Activated CD4-positive, alpha-beta memory T cell treated with anti-CD3 and anti-CD28 coated beads, Interleukin-2, amount 10 ng/mL, durations not matched to agents 7 days and 5 days (primary cell): ENCODE measurements at regions not wholly inside any gene's neighbourhood (a gene's known extent, or its start where the extent isn't known, plus 50 kb on each side); places are given as distances from the start of the nearest gene placed in this dataset.

ENCODE experiments used
- CTCF ChIA-PET: fragments of 350-600 bp; sonication (Branson Sonifier 250); formaldehyde crosslinking; loops from one replicate; lab custom pipeline; 2021; ENCODE audit warnings: antibody characterized with exemption, inconsistent platforms; lab: Charles Lee
- POLR2A ChIA-PET: fragments of 350-600 bp; sonication (Branson Sonifier 250); formaldehyde crosslinking; loops from one replicate; lab custom pipeline; 2021; ENCODE audit warnings: antibody characterized with exemption; lab: Charles Lee
- DNase-seq: peaks from one replicate; pipeline ENCODE4 v3.0.0-alpha.2; 2020
- H3K27ac Mint-ChIP-seq: one replicate; pipeline ENCODE4 v1.8.0; 2021; ENCODE audit warnings: mild to moderate bottlenecking, mixed read lengths
- H3K27me3 Mint-ChIP-seq: one replicate; pipeline ENCODE4 v1.8.0; 2021; ENCODE audit warnings: mixed read lengths
- H3K36me3 Mint-ChIP-seq: one replicate; pipeline ENCODE4 v1.8.0; 2021; ENCODE audit warnings: low read depth, mixed read lengths
- H3K4me1 Mint-ChIP-seq: one replicate; pipeline ENCODE4 v1.8.0; 2021; ENCODE audit warnings: mixed read lengths
- H3K4me3 Mint-ChIP-seq: one replicate; pipeline ENCODE4 v1.8.0; 2021; ENCODE audit warnings: mild to moderate bottlenecking, mixed read lengths
- H3K9me3 Mint-ChIP-seq: one replicate; pipeline ENCODE4 v1.8.0; 2021; ENCODE audit warnings: mixed read lengths

DNA sequence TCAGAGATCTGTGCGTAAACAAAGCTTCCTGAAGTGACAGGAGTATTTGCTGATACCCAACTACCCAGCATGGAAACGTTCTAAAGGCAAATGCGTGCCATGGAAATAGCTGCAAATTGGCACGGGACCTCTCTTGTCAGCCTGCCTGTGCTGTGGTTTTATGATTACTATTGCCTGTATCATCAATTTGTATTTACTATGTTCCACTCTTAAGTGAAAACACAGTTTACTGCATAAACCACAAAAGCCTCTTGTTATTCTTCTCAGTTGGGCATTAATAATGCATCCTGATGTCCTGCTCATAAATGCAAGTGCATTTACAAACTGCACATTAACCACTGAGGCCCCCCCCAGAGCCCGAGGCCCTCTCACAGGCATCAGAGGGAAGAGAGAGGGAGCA lies 196.6 kb upstream of the SLC35G4 start:
- Mint-ChIP-seq H3K27ac (no peak overlapping the region), H3K4me1 (no peaks in the 10 kb centered on the region), H3K27me3 (peaks cover 1% of the 10 kb centered on the region), H3K36me3 (no peaks in the 10 kb centered on the region), H3K9me3 (no peaks in the 10 kb centered on the region), H3K4me3 (no peak overlapping the region)
- CTCF ChIA-PET: no interaction called here
- no peak for DNase-seq
- POLR2A ChIA-PET: no interaction called here

DNA sequence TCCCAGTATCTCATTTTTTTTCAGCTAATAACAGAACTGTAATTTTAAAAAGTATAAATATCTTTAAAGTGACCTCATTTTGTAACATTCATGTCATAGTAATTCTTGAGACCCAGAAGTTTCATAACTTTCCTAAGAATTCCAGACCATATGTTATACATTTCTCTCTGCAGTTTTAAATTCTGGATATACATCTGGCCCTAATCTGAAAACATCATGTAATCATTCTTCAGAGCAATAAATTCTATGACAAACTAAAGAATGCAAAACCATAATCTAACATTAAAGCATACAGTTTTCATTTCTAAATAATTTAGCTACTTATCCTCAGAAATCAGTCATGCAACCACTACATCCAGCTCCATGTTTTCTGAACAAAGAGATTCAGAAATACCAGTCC lies 198.3 kb upstream of the SLC35G4 start:
- Mint-ChIP-seq H3K36me3 (no peaks in the 10 kb centered on the region), H3K9me3 (no peaks in the 10 kb centered on the region), H3K27me3 (peaks cover 1% of the 10 kb centered on the region), H3K4me3 (no peak overlapping the region), H3K4me1 (no peaks in the 10 kb centered on the region), H3K27ac (no peak overlapping the region)
- no peak for DNase-seq
- CTCF ChIA-PET: no interaction called here
- POLR2A ChIA-PET: no interaction called here

DNA sequence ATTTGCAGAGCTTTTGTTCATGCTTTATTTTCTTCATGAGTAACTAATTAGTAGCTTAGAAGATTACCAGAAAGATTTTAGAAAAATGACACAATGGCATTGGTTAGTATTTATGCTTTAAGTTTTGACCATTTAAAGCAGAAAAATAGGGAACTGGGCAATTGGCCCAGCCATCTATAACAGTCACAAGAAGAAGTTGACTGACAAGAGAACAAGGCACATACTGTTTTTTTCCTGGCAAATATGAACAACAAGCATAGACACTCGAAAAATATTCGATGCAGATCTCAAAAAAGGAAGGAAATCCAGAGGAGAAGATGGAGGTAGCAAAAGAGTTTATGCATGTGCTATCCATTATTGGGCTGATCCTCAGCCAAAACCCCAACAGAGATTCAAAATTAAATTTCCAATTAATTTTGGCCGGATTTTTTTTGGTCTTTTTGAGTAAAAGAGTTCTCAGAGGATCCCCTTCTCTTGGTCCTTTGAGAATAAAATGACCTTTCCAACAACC lies 200.8 kb upstream of the SLC35G4 start:
- CTCF ChIA-PET: no interaction called here
- Mint-ChIP-seq H3K36me3 (no peaks in the 10 kb centered on the region), H3K27me3 (peaks cover 1% of the 10 kb centered on the region), H3K27ac (no peak overlapping the region), H3K4me1 (no peaks in the 10 kb centered on the region), H3K9me3 (no peaks in the 10 kb centered on the region), H3K4me3 (no peak overlapping the region)
- DNase-seq: no peak
- POLR2A ChIA-PET: interaction anchor here (1.3 kb wide), 1 partner anchor 12 kb away, joined by 4 read pairs; no protein-coding TSS in a partner anchor

DNA sequence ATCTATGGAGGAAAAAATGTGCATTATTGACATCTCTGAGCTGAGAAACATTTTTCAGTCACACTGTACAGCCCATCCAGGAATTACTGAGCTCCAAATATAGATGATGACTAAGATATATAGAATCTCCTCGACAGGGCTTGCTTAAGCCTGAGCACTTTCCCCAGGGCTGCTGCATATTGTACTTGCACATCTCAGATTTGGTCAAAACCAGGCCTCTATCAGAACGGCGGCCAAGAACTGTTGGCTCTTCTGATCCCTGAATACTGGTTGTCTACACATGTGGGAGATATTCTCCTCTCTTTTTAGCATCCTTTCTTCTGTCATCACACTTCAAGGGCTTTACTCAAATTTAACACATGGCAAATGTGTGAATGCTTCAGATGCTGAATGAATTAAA lies 201.5 kb upstream of the SLC35G4 start:
- Mint-ChIP-seq H3K27me3 (peaks cover 1% of the 10 kb centered on the region), H3K36me3 (no peaks in the 10 kb centered on the region), H3K4me1 (no peaks in the 10 kb centered on the region), H3K27ac (no peak overlapping the region), H3K4me3 (no peak overlapping the region), H3K9me3 (no peaks in the 10 kb centered on the region)
- ChIA-PET POLR2A (interaction anchor here (1.3 kb wide), 1 partner anchor 13 kb away, joined by 4 read pairs; no protein-coding TSS in a partner anchor), CTCF (no interaction called here)
- no peak for DNase-seq

DNA sequence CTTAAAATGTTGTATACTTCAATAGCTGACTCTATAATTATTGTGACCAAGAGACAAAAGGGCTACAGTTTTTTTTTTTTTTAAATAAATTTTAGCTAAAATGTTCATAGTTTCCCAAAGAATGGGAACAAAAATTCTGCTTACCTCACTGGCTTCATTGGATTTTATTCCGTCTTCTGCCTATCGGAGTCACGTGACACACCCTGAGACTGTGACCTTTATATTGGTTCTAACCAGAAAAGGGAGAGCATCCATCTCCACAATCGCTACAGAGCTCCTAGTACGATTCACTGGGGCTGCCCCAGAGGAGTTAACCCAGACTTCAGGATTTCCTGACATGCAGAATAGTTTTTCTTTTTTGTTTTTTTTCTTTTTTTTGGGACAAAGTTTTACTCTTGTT lies 203.6 kb upstream of the SLC35G4 start:
- H3K4me1 Mint-ChIP-seq: no peaks in the 10 kb centered on the region

DNA sequence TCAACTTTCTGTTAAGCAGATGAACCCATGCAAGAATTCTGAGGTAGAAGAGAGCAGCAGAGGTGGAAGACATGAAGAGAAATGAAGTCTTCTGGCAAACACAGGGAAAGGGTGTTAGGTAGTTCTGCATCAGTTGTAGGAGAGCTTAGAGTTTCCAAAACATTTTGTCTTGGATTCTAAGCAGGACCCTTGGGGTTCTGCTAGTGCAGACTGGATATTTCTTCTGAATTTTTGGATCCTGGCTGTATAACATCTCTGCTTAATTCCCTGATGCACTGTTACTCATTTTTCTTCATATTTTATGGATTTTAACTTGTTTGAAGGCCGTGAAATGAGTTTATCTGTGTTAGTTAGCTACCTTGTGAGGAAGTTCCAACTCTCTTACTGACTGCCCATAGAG lies 208.7 kb upstream of the SLC35G4 start:
- ChIA-PET POLR2A (no interaction called here), CTCF (no interaction called here)
- no peak for DNase-seq
- no peaks in the 10 kb centered on the region for H3K9me3 Mint-ChIP-seq
- no peaks in the 10 kb centered on the region for H3K4me1 Mint-ChIP-seq
- no peaks in the 10 kb centered on the region for H3K36me3 Mint-ChIP-seq
- no peak overlapping the region for H3K27ac Mint-ChIP-seq
- H3K27me3 Mint-ChIP-seq: peaks cover 2% of the 10 kb centered on the region
- H3K4me3 Mint-ChIP-seq: no peak overlapping the region

More for the DNA sequence above, 203.6 kb upstream of the SLC35G4 start:
- ChIA-PET CTCF (no interaction called here), POLR2A (no interaction called here)
- no peak overlapping the region for H3K27ac Mint-ChIP-seq
- no peaks in the 10 kb centered on the region for H3K36me3 Mint-ChIP-seq
- no peaks in the 10 kb centered on the region for H3K27me3 Mint-ChIP-seq
- DNase-seq: no peak
- H3K4me3 Mint-ChIP-seq: no peak overlapping the region
- no peaks in the 10 kb centered on the region for H3K9me3 Mint-ChIP-seq

DNA sequence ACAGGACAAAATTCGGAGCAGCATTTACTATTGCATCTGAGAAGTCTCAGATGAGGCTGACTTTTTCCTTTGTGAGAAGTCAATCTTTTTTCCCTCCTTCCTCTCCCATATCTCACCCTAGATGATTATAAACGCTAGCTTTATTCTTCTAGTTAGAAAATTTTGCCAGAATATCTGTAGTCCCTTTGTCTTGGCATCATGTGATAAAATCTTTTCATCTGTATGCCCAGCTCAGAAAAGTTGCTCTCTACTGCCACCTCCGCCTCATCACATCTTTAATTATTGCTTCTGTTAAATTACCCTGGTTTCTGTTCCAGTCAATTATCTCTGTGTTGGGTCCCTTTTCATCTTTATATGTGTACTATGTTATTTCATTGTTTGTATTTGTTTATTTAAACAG lies 210.8 kb upstream of the SLC35G4 start:
- Mint-ChIP-seq H3K9me3 (no peaks in the 10 kb centered on the region), H3K4me1 (no peaks in the 10 kb centered on the region), H3K27me3 (peaks cover 4% of the 10 kb centered on the region), H3K36me3 (no peaks in the 10 kb centered on the region), H3K27ac (no peak overlapping the region), H3K4me3 (no peak overlapping the region)
- no peak for DNase-seq
- CTCF ChIA-PET: no interaction called here
- POLR2A ChIA-PET: no interaction called here

DNA sequence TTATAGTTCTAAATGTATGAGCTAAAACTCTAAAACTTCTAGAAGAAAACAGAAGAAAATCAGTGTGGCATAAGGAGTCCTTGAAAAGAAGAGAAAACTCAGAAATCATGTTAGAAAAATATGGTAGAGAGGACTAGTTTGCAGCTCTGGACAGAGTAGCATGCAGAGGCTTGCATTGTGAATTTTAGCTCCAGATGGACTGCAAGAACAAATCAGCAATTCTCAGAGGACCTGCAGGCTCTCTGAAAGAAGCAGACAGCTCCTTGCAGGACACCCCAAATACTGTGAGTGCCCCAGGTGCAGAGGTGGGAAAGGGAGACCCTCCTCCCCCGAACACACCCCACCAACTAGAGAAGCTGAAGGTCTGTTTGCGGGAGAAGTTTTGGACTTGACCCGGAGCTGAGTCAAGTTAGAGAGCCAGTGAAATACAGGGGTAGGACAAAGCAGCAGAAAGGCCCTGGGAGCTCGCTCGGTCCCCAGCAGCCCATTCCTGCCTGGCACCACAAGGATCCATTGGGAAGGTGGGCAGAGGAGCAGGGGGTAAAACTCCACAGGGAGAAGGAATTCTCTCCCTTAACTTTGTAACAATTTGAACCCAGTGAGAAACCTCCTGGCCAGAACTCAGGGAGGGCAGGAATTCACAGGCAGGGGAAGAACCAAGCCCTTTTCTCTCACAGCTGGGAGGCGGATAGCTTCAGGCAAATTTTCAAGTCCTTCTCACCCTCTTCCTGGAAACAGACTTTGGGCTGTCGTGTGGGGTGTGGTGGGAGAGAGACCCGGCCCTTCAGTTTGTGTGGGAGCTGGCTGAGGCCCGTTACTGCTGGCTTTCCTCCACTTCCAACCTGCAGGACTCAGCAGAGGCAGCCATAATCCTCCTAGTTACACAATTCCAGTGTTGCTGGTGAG lies 216.2 kb upstream of the SLC35G4 start:
- ChIA-PET CTCF (no interaction called here), POLR2A (no interaction called here)
- H3K27ac Mint-ChIP-seq: no peak overlapping the region
- peaks cover 3% of the 10 kb centered on the region for H3K27me3 Mint-ChIP-seq
- DNase-seq: no peak
- H3K36me3 Mint-ChIP-seq: no peaks in the 10 kb centered on the region
- H3K9me3 Mint-ChIP-seq: no peaks in the 10 kb centered on the region
- no peak overlapping the region for H3K4me3 Mint-ChIP-seq
- H3K4me1 Mint-ChIP-seq: no peaks in the 10 kb centered on the region

DNA sequence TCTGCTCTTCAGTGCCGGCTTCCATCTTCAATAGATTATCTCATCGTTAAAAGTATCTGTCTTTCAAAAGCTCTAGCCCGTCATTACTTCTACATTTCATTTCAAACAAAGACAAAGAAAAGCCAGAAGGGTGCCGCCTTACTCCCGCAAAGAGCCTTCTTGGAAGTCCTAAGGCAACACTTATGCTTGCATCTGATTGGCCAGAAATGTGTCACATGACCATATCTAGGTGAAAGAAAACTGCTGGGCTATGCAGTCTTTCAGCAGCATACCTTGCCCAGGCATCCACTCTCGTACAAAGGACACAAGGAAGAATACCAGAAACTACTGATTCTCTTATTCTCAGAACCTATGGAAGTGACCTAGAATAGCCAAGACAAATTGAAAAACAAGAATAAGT lies 217.1 kb upstream of the SLC35G4 start:
- Mint-ChIP-seq H3K4me1 (no peaks in the 10 kb centered on the region), H3K4me3 (no peak overlapping the region), H3K27me3 (peaks cover 3% of the 10 kb centered on the region), H3K36me3 (no peaks in the 10 kb centered on the region), H3K27ac (no peak overlapping the region), H3K9me3 (no peaks in the 10 kb centered on the region)
- no peak for DNase-seq
- CTCF ChIA-PET: no interaction called here
- POLR2A ChIA-PET: no interaction called here

DNA sequence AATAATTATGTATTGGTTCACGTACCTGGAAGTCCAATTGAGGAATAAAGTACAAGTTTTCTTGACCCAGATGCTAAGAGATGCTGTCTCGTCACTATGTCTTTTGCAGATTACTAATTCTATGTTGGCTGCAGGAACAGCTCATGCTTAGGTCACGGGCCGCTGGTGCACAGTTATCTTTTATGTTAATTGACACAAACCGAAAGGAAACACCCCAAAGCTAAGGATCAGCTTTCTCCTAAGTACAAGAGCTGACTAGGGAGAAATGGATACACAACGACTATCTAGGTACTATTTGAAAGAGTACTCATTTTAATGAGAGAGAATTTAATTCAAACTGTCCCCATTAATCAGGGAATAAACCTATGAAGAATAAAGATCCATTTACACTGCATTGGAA lies 217.7 kb upstream of the SLC35G4 start:
- no peak for DNase-seq
- no peak overlapping the region for H3K4me3 Mint-ChIP-seq
- ChIA-PET CTCF (no interaction called here), POLR2A (no interaction called here)
- no peaks in the 10 kb centered on the region for H3K4me1 Mint-ChIP-seq
- H3K36me3 Mint-ChIP-seq: no peaks in the 10 kb centered on the region
- no peaks in the 10 kb centered on the region for H3K9me3 Mint-ChIP-seq
- H3K27ac Mint-ChIP-seq: no peak overlapping the region
- peaks cover 3% of the 10 kb centered on the region for H3K27me3 Mint-ChIP-seq

DNA sequence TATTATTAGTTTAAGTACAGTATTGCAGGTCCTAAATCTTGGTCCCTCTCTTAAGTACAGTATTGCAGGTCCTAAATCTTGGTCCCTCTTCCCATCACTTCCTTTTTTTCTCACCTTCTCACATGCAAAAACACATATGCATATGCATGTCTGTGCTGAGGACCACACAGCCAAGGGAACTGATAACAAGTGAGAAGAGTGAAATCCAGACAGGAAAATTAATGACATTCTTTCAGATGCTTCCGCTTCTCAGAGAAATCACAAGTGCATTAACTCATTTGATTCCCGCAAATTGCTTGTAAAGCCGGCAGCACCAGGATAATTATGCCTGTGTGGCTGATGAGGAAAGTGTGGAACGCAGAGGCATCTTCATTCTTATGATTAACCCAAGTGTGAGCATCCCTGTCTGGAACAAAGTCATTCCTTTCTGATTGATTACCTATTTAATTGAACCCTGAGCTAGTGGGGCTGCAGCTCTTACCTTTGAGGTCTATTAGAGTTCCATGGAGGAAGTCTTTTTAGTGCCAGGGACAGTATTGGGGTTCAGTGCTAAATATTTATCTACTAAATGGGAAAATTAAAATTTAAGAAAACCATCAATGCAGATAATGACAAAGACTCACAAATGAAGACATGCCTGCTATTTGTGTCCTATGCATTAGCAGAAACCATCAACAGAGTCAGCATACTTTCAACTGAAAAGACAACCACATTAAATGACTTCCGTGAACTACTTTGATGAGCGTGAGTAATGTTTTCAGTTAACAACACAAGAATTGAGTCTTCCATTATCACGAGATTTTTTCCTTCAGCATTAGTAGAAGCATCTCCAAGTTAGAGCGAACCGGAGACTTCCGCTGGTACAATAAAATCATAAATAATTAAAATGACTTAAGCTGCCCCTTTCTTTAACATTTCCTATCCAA lies 220.4 kb upstream of the SLC35G4 start:
- H3K27me3 Mint-ChIP-seq: no peaks in the 10 kb centered on the region
- H3K4me3 Mint-ChIP-seq: no peak overlapping the region
- DNase-seq: no peak
- ChIA-PET CTCF (interaction anchor here (0.5 kb wide), 1 partner anchor 68 kb away, joined by 3 read pairs; no protein-coding TSS in a partner anchor), POLR2A (no interaction called here)
- H3K9me3 Mint-ChIP-seq: no peaks in the 10 kb centered on the region
- no peaks in the 10 kb centered on the region for H3K36me3 Mint-ChIP-seq
- no peaks in the 10 kb centered on the region for H3K4me1 Mint-ChIP-seq
- H3K27ac Mint-ChIP-seq: no peak overlapping the region

DNA sequence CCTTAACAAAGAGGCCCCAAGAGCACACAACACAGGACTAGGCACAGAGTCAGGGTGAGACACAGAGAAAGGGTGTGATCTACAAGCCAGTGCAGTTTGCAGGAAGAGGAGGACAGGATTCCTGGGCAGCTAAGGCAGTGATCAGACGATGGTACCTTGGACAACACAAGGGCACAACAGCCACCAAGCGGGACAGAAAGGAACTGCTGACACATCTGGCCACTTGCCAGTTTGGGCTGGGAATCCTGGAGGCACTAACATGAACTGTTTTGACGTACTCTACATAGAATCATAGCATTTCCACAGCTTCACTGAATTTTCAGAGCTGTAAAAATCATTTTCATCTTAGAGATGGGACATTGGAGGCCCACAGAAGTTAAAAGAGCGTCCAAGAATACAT lies 221.5 kb upstream of the SLC35G4 start:
- Mint-ChIP-seq H3K4me3 (no peak overlapping the region), H3K4me1 (no peaks in the 10 kb centered on the region), H3K36me3 (no peaks in the 10 kb centered on the region), H3K27ac (no peak overlapping the region), H3K27me3 (no peaks in the 10 kb centered on the region), H3K9me3 (no peaks in the 10 kb centered on the region)
- ChIA-PET POLR2A (no interaction called here), CTCF (no interaction called here)
- no peak for DNase-seq

DNA sequence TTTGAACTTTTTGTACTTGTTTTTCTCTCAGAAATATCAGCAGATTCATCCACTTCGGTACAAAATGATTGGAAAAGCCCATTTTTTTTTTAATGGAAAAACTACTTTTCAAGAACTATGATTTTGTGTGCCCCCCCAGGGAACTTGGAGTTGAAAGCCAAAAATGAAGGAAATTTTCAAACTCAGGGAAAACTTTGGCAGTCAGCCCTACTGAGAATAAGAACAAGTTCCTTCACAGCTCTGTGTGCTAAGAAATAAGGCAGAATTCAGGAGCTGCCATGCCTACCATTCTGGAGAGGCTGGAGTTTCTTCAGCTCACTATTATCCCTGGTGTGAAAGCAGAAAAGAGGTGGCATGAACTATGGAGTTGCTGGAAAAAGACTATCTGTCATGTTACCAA lies 226.0 kb upstream of the SLC35G4 start:
- H3K36me3 Mint-ChIP-seq: no peaks in the 10 kb centered on the region
- no peak for DNase-seq
- CTCF ChIA-PET: no interaction called here
- no peaks in the 10 kb centered on the region for H3K27me3 Mint-ChIP-seq
- no peak overlapping the region for H3K4me3 Mint-ChIP-seq
- no peaks in the 10 kb centered on the region for H3K9me3 Mint-ChIP-seq
- POLR2A ChIA-PET: no interaction called here
- no peaks in the 10 kb centered on the region for H3K4me1 Mint-ChIP-seq
- H3K27ac Mint-ChIP-seq: no peak overlapping the region
